SK-N-SH (cell line): ENCODE measurements at regions not wholly inside any gene's neighbourhood (a gene's known extent, or its start where the extent isn't known, plus 50 kb on each side); places are given as distances from the start of the nearest gene placed in this dataset.

ENCODE experiments used
- CTCF ChIA-PET: fragments of 300-600, 350-600 bp; formaldehyde crosslinking; extraction: SDS; loops from one replicate; lab custom pipeline; 2021; lab: Yijun Ruan, JAX
- POLR2A ChIA-PET: fragments of 350-600 bp; sonication (Branson Sonifier 250); formaldehyde crosslinking; extraction: SDS; loops from one replicate; lab custom pipeline; 2020; ENCODE audit warnings: antibody characterized with exemption, inconsistent platforms; lab: Yijun Ruan, JAX
- DNase-seq: peaks from one replicate; pipeline ENCODE4 v3.0.0; 2012
- H2AFZ ChIP-seq: fragments of 200-600 bp; sonication (generic); 2 replicates; pipeline ENCODE4 v1.8.1; 2016; ENCODE audit warnings: antibody characterized with exemption, mild to moderate bottlenecking, low read depth
- H3F3A ChIP-seq: fragments of 200-600 bp; sonication (generic); replicated peaks from 2 replicates; pipeline ENCODE3; 2016; ENCODE audit warnings: antibody characterized with exemption, mild to moderate bottlenecking; ENCODE audit not compliant: insufficient read depth
- H3K27ac ChIP-seq, 2 experiments: fragments of 200-500 bp in 1 of 2; fragments of 200-600 bp in 1 of 2; sonication (Bioruptor generic) in 1 of 2; sonication (generic), shearing (Covaris generic) in 1 of 2; 2 replicates each; pipeline versions ENCODE4 v1.5.1 to v1.6.1; 2014 to 2016; ENCODE audit warnings: low read depth in 2 of 2, inconsistent platforms in 1 of 2, low read length in 1 of 2, mild to moderate bottlenecking in 1 of 2, mixed read lengths in 1 of 2
- H3K27me3 ChIP-seq: fragments of 200-600 bp; sonication (generic), shearing (Covaris generic); 2 replicates; pipeline ENCODE4 v1.6.1; 2016; ENCODE audit warnings: mixed run types; ENCODE audit not compliant: insufficient read depth
- H3K36me3 ChIP-seq, 2 experiments: fragments of 200-500 bp in 1 of 2; fragments of 200-600 bp in 1 of 2; sonication (Bioruptor generic) in 1 of 2; sonication (generic) in 1 of 2; replicated peaks in 1 of 2; 2 replicates each; pipeline versions ENCODE3 to v1.5.1; 2014 to 2016; ENCODE audit warnings: low read length in 1 of 2, mild to moderate bottlenecking in 1 of 2; ENCODE audit not compliant: insufficient read depth in 2 of 2, control insufficient read depth in 1 of 2
- H3K4me1 ChIP-seq, 2 experiments: fragments of 200-500 bp in 1 of 2; fragments of 200-600 bp in 1 of 2; sonication (Bioruptor generic) in 1 of 2; sonication (generic), shearing (Covaris generic) in 1 of 2; 2 replicates each; pipeline versions ENCODE4 v1.5.1 to v1.6.1; 2014 to 2016; ENCODE audit warnings: low read depth in 1 of 2, low read length in 1 of 2, mixed run types in 1 of 2; ENCODE audit not compliant: insufficient read depth in 2 of 2, control insufficient read depth in 1 of 2
- H3K4me2 ChIP-seq: fragments of 200-600 bp; sonication (generic), shearing (Covaris generic); 2 replicates; pipeline ENCODE4 v1.6.1; 2017; ENCODE audit warnings: mixed run types
- H3K4me3 ChIP-seq, 2 experiments: fragments of 200-500 bp in 1 of 2; fragments of 200-600 bp in 1 of 2; sonication (Bioruptor generic) in 1 of 2; sonication (generic), shearing (Covaris generic) in 1 of 2; 2 replicates each; pipeline versions ENCODE4 v1.5.1 to v1.8.1; 2014 to 2016; ENCODE audit warnings: low read depth in 2 of 2, inconsistent platforms in 1 of 2, low read length in 1 of 2, mild to moderate bottlenecking in 1 of 2, mixed read lengths in 1 of 2, moderate library complexity in 1 of 2
- H3K79me2 ChIP-seq: fragments of 200-600 bp; sonication (generic); 2 replicates; pipeline ENCODE4 v1.8.1; 2017; ENCODE audit warnings: mild to moderate bottlenecking; ENCODE audit not compliant: insufficient read depth
- H3K9ac ChIP-seq: fragments of 200-600 bp; sonication (generic); 2 replicates; pipeline ENCODE4 v1.6.1; 2017; ENCODE audit warnings: mixed run types
- H3K9me2 ChIP-seq: fragments of 200-600 bp; sonication (generic); 2 replicates; pipeline ENCODE4 v1.6.1; 2017; ENCODE audit warnings: mixed run types
- H3K9me3 ChIP-seq: fragments of 200-600 bp; sonication (generic); 2 replicates; pipeline ENCODE4 v1.6.1; 2017; ENCODE audit warnings: mixed run types, mild to moderate bottlenecking, moderate library complexity
- H4K20me1 ChIP-seq: fragments of 200-600 bp; sonication (generic); 2 replicates; pipeline ENCODE4 v1.6.1; 2017; ENCODE audit warnings: mild to moderate bottlenecking, mixed run types; ENCODE audit not compliant: insufficient read depth
- CHD2 ChIP-seq: fragments of 150-350 bp; IDR thresholded peaks from 2 replicates; pipeline ENCODE4 v1.6.1; 2018; ENCODE audit warnings: low read length; ENCODE audit not compliant: partially characterized antibody
- CTCF ChIP-seq: fragments of 200-600 bp; sonication (generic); IDR thresholded peaks from 2 replicates; pipeline ENCODE4 v1.6.1; 2017; ENCODE audit warnings: antibody characterized with exemption, mild to moderate bottlenecking, moderate library complexity
- ELF1 ChIP-seq: IDR thresholded peaks from 2 replicates; pipeline ENCODE4 v1.4.0; 2012
- EP300 ChIP-seq, 2 experiments: IDR thresholded peaks; 2 replicates each; pipeline versions ENCODE4 v1.4.0 to v1.6.1; 2012; ENCODE audit warnings: borderline replicate concordance in 1 of 2, low read depth in 1 of 2, low read length in 1 of 2
- EZH2phosphoT487 ChIP-seq: fragments of 200-600 bp; sonication (generic); IDR thresholded peaks from 2 replicates; pipeline ENCODE4 v1.6.1; 2017; ENCODE audit warnings: low read depth, mixed run types, mild to moderate bottlenecking, antibody characterized with exemption, moderate library complexity, borderline replicate concordance
- FOXJ3 ChIP-seq: sonication (generic); formaldehyde crosslinking; IDR thresholded peaks from 2 replicates; pipeline ENCODE4 v1.5.1; 2020; ENCODE audit warnings: mild to moderate bottlenecking, missing genetic modification reagents
- GABPA ChIP-seq: IDR thresholded peaks from 2 replicates; pipeline ENCODE4 v1.4.0; 2012; ENCODE audit warnings: low read depth, mild to moderate bottlenecking
- IRF3 ChIP-seq: fragments of 150-350 bp; IDR thresholded peaks from 2 replicates; pipeline ENCODE4 v1.6.1; 2016; ENCODE audit warnings: mild to moderate bottlenecking, low read depth, low read length
- JUND ChIP-seq: IDR thresholded peaks from 2 replicates; pipeline ENCODE4 v1.4.0; 2012
- MXI1 ChIP-seq: IDR thresholded peaks from 2 replicates; pipeline ENCODE4 v1.6.1; 2012; ENCODE audit warnings: mild to moderate bottlenecking, low read depth, low read length, improper control_type of control experiment
- NRF1 ChIP-seq: IDR thresholded peaks from 2 replicates; pipeline ENCODE4 v1.6.1; 2012; ENCODE audit warnings: low read depth, mild to moderate bottlenecking, low read length
- PBX3 ChIP-seq: IDR thresholded peaks from 2 replicates; pipeline ENCODE4; 2012
- RAD21 ChIP-seq: IDR thresholded peaks from 2 replicates; pipeline ENCODE4 v1.6.1; 2012; ENCODE audit warnings: mild to moderate bottlenecking, low read length
- RCOR1 ChIP-seq: fragments of 150-350 bp; IDR thresholded peaks from 2 replicates; pipeline ENCODE4 v1.6.1; 2017; ENCODE audit warnings: antibody characterized with exemption, low read length
- TAF1 ChIP-seq: IDR thresholded peaks from 2 replicates; pipeline ENCODE4 v1.6.1; 2012; ENCODE audit warnings: low read depth, mild to moderate bottlenecking, low read length, moderate library complexity, borderline replicate concordance
- WGBS: methylation state at CpG from one replicate; pipeline ENCODE4 v1.1.6; 2017; ENCODE audit warnings: low lambda C conversion rate; 5-methylcytosine and 5-hydroxymethylcytosine counted together
- TF ChIP-seq, protein P1 (sequence below): IDR thresholded peaks from 2 replicates; pipeline ENCODE4 v1.6.1; 2012; ENCODE audit warnings: mild to moderate bottlenecking, low read depth, low read length, moderate library complexity
- TF ChIP-seq, protein P2 (sequence below): IDR thresholded peaks from 2 replicates; pipeline ENCODE4 v1.4.0; 2012; ENCODE audit warnings: low read depth
- TF ChIP-seq, protein P3 (sequence below): IDR thresholded peaks from 2 replicates; pipeline ENCODE4 v1.4.0; 2012; ENCODE audit warnings: low read depth, borderline replicate concordance

DNA sequence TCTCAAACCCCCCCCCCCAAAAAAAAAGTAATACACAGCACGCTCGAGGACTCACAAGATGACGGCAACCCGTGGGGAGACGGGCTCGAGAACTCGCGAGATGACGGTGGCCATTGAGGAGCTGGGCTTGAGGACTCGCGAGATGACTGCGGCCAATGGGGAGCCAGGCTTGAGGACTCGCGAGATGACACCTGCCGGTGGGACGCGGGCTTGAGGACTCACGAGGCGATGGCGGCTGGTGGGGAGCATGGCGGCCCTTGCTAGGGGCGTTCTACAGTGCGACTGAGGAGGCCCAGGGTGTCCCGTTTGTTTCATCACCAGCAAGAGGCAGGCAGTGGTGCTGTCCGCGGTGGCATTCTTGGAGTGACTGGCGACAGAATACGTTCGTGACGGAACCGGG, 172.4 kb upstream of the MAGEB16 start:
- Histone ChIP-seq H3K4me2 (no peak overlapping the region), H3F3A (no peaks in the 10 kb centered on the region), H3K79me2 (no peaks in the 10 kb centered on the region), H3K9me2 (no peaks in the 10 kb centered on the region), H3K27ac (no peak overlapping the region), H3K27me3 (no peaks in the 10 kb centered on the region), H2AFZ (no peak overlapping the region), H3K36me3 (no peaks in the 10 kb centered on the region), H3K9ac (no peak overlapping the region), H3K4me1 (no peaks in the 10 kb centered on the region), H3K9me3 (no peaks in the 10 kb centered on the region)
- CTCF ChIA-PET: no interaction called here
- WGBS: 54% methylated on average over 25 of the region's 31 CpGs
- TF ChIP-seq CTCF (no peak), EZH2phosphoT487 (no peak), EP300 (IDR thresholded peaks at IDR 0.05; ENCODE audit: borderline replicate concordance in 1 of 2, low read depth in 1 of 2, low read length in 1 of 2) (no peak), MXI1 (no peak), JUND (no peak), ELF1 (no peak), RCOR1 (no peak)
- TF ChIP-seq, protein P1, sequence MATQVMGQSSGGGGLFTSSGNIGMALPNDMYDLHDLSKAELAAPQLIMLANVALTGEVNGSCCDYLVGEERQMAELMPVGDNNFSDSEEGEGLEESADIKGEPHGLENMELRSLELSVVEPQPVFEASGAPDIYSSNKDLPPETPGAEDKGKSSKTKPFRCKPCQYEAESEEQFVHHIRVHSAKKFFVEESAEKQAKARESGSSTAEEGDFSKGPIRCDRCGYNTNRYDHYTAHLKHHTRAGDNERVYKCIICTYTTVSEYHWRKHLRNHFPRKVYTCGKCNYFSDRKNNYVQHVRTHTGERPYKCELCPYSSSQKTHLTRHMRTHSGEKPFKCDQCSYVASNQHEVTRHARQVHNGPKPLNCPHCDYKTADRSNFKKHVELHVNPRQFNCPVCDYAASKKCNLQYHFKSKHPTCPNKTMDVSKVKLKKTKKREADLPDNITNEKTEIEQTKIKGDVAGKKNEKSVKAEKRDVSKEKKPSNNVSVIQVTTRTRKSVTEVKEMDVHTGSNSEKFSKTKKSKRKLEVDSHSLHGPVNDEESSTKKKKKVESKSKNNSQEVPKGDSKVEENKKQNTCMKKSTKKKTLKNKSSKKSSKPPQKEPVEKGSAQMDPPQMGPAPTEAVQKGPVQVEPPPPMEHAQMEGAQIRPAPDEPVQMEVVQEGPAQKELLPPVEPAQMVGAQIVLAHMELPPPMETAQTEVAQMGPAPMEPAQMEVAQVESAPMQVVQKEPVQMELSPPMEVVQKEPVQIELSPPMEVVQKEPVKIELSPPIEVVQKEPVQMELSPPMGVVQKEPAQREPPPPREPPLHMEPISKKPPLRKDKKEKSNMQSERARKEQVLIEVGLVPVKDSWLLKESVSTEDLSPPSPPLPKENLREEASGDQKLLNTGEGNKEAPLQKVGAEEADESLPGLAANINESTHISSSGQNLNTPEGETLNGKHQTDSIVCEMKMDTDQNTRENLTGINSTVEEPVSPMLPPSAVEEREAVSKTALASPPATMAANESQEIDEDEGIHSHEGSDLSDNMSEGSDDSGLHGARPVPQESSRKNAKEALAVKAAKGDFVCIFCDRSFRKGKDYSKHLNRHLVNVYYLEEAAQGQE: no peak
- TF ChIP-seq, protein P2, sequence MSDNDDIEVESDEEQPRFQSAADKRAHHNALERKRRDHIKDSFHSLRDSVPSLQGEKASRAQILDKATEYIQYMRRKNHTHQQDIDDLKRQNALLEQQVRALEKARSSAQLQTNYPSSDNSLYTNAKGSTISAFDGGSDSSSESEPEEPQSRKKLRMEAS: no peak
- TF ChIP-seq, all 33 proteins: peak for 0
- POLR2A ChIA-PET: no interaction called here
- no peak overlapping the region for H3K4me3 ChIP-seq
- no peaks in the 10 kb centered on the region for H4K20me1 ChIP-seq
- DNase-seq: no peak

GRCh38 chrX:35626124-35626523, 172.0 kb upstream of the MAGEB16 start:
- CTCF ChIA-PET: no interaction called here
- TF ChIP-seq IRF3 (no peak), GABPA (no peak), NRF1 (no peak), RAD21 (no peak), FOXJ3 (no peak), TAF1 (no peak), PBX3 (no peak), CTCF (no peak), CHD2 (no peak)
- TF ChIP-seq, protein P3, sequence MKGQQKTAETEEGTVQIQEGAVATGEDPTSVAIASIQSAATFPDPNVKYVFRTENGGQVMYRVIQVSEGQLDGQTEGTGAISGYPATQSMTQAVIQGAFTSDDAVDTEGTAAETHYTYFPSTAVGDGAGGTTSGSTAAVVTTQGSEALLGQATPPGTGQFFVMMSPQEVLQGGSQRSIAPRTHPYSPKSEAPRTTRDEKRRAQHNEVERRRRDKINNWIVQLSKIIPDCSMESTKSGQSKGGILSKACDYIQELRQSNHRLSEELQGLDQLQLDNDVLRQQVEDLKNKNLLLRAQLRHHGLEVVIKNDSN: no peak

More at GRCh38 chrX:35626124-35626523, 172.0 kb upstream of the MAGEB16 start:
- H2AFZ ChIP-seq: no peak overlapping the region
- no peaks in the 10 kb centered on the region for H3K9me3 ChIP-seq
- H3F3A ChIP-seq: no peaks in the 10 kb centered on the region
- 49% methylated on average over 11 of the region's 14 CpGs for WGBS
- no peaks in the 10 kb centered on the region for H3K9me2 ChIP-seq
- H3K4me1 ChIP-seq: no peaks in the 10 kb centered on the region
- DNase-seq: no peak
- no peak overlapping the region for H3K27ac ChIP-seq
- H3K4me2 ChIP-seq: no peak overlapping the region
- no peaks in the 10 kb centered on the region for H3K27me3 ChIP-seq
- POLR2A ChIA-PET: no interaction called here
- no peak overlapping the region for H3K9ac ChIP-seq
- no peaks in the 10 kb centered on the region for H3K36me3 ChIP-seq
- H3K79me2 ChIP-seq: no peaks in the 10 kb centered on the region
- no peak overlapping the region for H3K4me3 ChIP-seq
- no peaks in the 10 kb centered on the region for H4K20me1 ChIP-seq
